Upper lobe of left lung (tissue), 4 donors: ENCODE measurements at regions not wholly inside any gene's neighbourhood (a gene's known extent, or its start where the extent isn't known, plus 50 kb on each side); places are given as distances from the start of the nearest gene placed in this dataset.

Source experiments
- CTCF ChIP-seq, 6 experiments: fragments of 450-650 bp in 4 of 6; fragments of 200-600 bp in 2 of 6; sonication (generic) in 2 of 6; IDR thresholded peaks; one replicate each; pipeline ENCODE4 v1.5.1; 2016 to 2019; ENCODE audit warnings: antibody characterized with exemption in 6 of 6
- EP300 ChIP-seq, 4 donors: sonication (generic); formaldehyde crosslinking; IDR thresholded peaks; one replicate each; pipeline ENCODE4 v1.5.1; 2017; ENCODE audit warnings: antibody characterized with exemption in 4 of 4, control low read depth in 2 of 4
- POLR2A ChIP-seq, 4 donors: fragments of 450-650 bp; IDR thresholded peaks; one replicate each; pipeline ENCODE4 v1.5.1; 2016 to 2017; ENCODE audit warnings: antibody characterized with exemption in 4 of 4, mild to moderate bottlenecking in 2 of 4
- POLR2AphosphoS5 ChIP-seq, 2 donors: sonication (generic); formaldehyde crosslinking; IDR thresholded peaks; one replicate each; pipeline ENCODE4 v1.5.1; 2017; ENCODE audit warnings: antibody characterized with exemption in 2 of 2

GRCh38 chr3:64763980-64764379 is 76.2 kb upstream of the ADAMTS9 start:
- TF ChIP-seq CTCF (IDR thresholded peaks at IDR 0.05) (no peak), EP300 (IDR thresholded peaks at IDR 0.05) (no peak), POLR2A (IDR thresholded peaks at IDR 0.05) (no peak), POLR2AphosphoS5 (IDR thresholded peaks at IDR 0.05) (no peak)
